Right lobe of liver (tissue), 6 donors: ENCODE measurements at regions not wholly inside any gene's neighbourhood (a gene's known extent, or its start where the extent isn't known, plus 50 kb on each side); places are given as distances from the start of the nearest gene placed in this dataset.

Experiments used
- ATAC-seq, 4 donors: fragments of 200-7000 bp; cut with Tn5 transposase; one replicate each; pipeline ENCODE4 v1.9.1; 2020; ENCODE audit warnings: mild to moderate bottlenecking in 4 of 4, moderate library complexity in 4 of 4
- DNase-seq, 3 donors: peaks; one replicate each; pipeline ENCODE4 v3.0.0-alpha.2; 2020
- H3K27ac ChIP-seq, 3 donors: fragments of 200-600 bp; one replicate each; pipeline ENCODE4 v1.8.0; 2022
- H3K27me3 ChIP-seq, 2 donors: fragments of 200-600 bp; one replicate each; pipeline ENCODE4 v1.8.0; 2022
- H3K36me3 ChIP-seq, 4 donors: fragments of 200-600 bp; sonication (generic) in 1 of 4; one replicate each; pipeline versions ENCODE4 v1.5.1 to v1.8.0; 2017 to 2022; ENCODE audit warnings: control low read depth in 1 of 4
- H3K4me1 ChIP-seq, 4 donors: fragments of 200-600 bp; sonication (generic) in 1 of 4; one replicate each; pipeline versions ENCODE4 v1.5.1 to v1.8.0; 2017 to 2022; ENCODE audit warnings: control low read depth in 1 of 4
- H3K4me3 ChIP-seq, 3 donors: fragments of 200-600 bp; one replicate each; pipeline ENCODE4 v1.8.0; 2022
- H3K9me3 ChIP-seq, 4 donors: fragments of 200-600 bp; sonication (generic) in 1 of 4; one replicate each; pipeline versions ENCODE4 v1.5.1 to v1.8.0; 2017 to 2022; ENCODE audit warnings: control low read depth in 1 of 4
- POLR2A ChIP-seq: fragments of 450-650 bp; IDR thresholded peaks from one replicate; pipeline ENCODE4 v1.6.1; 2017; ENCODE audit warnings: antibody characterized with exemption, mild to moderate bottlenecking
- WGBS: methylation state at CpG from one replicate; pipeline ENCODE4 v1.1.6; 2018; ENCODE audit warnings: low coverage, low lambda C conversion rate; ENCODE audit not compliant: insufficient coverage; ENCODE audit errors: missing lambda C conversion rate; 5-methylcytosine and 5-hydroxymethylcytosine counted together
- intact Hi-C, 2 donors: fragments of 100-400 bp; cut with DNase I; formaldehyde crosslinking; loops; one replicate each; pipeline versions ENCODE4 v1.11.2 to v1.14.1; 2022
- TF ChIP-seq, protein P1 (sequence below), 4 donors: fragments of 200-600 bp in 3 of 4; fragments of 450-650 bp in 1 of 4; IDR thresholded peaks; one replicate each; pipeline versions ENCODE4 v1.5.1 to v1.8.0; 2016 to 2022; ENCODE audit warnings: antibody characterized with exemption in 4 of 4, mild to moderate bottlenecking in 2 of 4
- donor health status: DM: no; HTN: yes; CAD: no.
- donor health status: DM: no; HTN: no; CAD: no.
- donor health status: DM: no; HTN: no; CAD: no.
- donor health status: DM: no; HTN: yes; CAD: no.
- donor health status: DM: no; HTN: yes; CAD: no.

- intact Hi-C loops = loop anchor here in 1 of 2 donors (10.0 kb wide), 1 partner anchor 128 kb away; no protein-coding TSS in a partner anchor
- H3K9me3 ChIP-seq = peaks cover 0 to 3% (median 0%) of the 10 kb centered on the region in 4 donors
- WGBS = 32% methylated on average over 3 of the region's 7 CpGs
- no peak overlapping the region for H3K27ac ChIP-seq
- no peak for TF ChIP-seq POLR2A
- TF ChIP-seq, protein P1, sequence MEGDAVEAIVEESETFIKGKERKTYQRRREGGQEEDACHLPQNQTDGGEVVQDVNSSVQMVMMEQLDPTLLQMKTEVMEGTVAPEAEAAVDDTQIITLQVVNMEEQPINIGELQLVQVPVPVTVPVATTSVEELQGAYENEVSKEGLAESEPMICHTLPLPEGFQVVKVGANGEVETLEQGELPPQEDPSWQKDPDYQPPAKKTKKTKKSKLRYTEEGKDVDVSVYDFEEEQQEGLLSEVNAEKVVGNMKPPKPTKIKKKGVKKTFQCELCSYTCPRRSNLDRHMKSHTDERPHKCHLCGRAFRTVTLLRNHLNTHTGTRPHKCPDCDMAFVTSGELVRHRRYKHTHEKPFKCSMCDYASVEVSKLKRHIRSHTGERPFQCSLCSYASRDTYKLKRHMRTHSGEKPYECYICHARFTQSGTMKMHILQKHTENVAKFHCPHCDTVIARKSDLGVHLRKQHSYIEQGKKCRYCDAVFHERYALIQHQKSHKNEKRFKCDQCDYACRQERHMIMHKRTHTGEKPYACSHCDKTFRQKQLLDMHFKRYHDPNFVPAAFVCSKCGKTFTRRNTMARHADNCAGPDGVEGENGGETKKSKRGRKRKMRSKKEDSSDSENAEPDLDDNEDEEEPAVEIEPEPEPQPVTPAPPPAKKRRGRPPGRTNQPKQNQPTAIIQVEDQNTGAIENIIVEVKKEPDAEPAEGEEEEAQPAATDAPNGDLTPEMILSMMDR (IDR thresholded peaks at IDR 0.05) = no peak
- H3K4me1 ChIP-seq = no peaks in the 10 kb centered on the region
- no peaks in the 10 kb centered on the region for H3K27me3 ChIP-seq
- ATAC-seq = no peak
- DNase-seq = no peak
- H3K4me3 ChIP-seq = no peak overlapping the region
- H3K36me3 ChIP-seq = no peaks in the 10 kb centered on the region
Measured at GRCh38 chr19:13712767-13713201, 51.5 kb upstream of the MRI1 start.

DNA sequence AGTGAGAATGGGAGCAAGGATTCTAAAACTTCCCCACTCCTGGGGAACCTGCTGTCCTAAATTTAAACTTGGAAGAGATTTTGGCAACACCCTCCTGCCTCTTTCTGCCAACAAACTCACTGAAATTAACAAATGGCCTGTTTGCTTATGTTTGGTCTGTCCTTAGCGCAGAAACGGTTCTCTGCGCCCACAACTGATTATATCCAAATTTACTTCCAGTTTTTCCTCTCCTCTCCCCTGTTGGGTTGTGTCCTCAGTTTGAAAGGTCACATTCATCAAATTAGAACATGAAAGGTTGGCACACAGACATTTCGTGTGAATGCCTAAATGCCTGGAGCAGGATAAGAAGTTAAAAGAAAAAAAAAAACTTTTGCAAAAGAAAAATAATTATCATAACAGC, 56.4 kb upstream of the MRI1 start:
- intact Hi-C loops = no loop called here
- no peaks in the 10 kb centered on the region for H3K36me3 ChIP-seq
- TF ChIP-seq, protein P1 (IDR thresholded peaks at IDR 0.05) = no peak
- TF ChIP-seq POLR2A = no peak
- DNase-seq = no peak
- H3K4me3 ChIP-seq = no peak overlapping the region
- no peaks in the 10 kb centered on the region for H3K4me1 ChIP-seq
- H3K9me3 ChIP-seq = no peaks in the 10 kb centered on the region
- no peaks in the 10 kb centered on the region for H3K27me3 ChIP-seq
- WGBS = 13% methylated on average over 4 of the region's 4 CpGs
- no peak for ATAC-seq
- no peak overlapping the region for H3K27ac ChIP-seq

- Histone ChIP-seq H3K27me3 (no peaks in the 10 kb centered on the region), H3K4me1 (no peaks in the 10 kb centered on the region), H3K9me3 (no peaks in the 10 kb centered on the region), H3K4me3 (no peak overlapping the region), H3K36me3 (no peaks in the 10 kb centered on the region), H3K27ac (no peak overlapping the region)
- DNase-seq (no peak), ATAC-seq (no peak)
- no peak for TF ChIP-seq POLR2A
- TF ChIP-seq, protein P1 (IDR thresholded peaks at IDR 0.05) = no peak
- 72% methylated on average over 5 of the region's 5 CpGs for WGBS
- intact Hi-C loops = no loop called here
Measured at GRCh38 chr19:13705928-13706447, 58.3 kb upstream of the MRI1 start.

- WGBS = 96% methylated on average over 2 of the region's 2 CpGs
- no peak for TF ChIP-seq POLR2A
- TF ChIP-seq, protein P1 (IDR thresholded peaks at IDR 0.05) = no peak
- DNase-seq (no peak), ATAC-seq (no peak)
- H3K27ac ChIP-seq = no peak overlapping the region
- no peaks in the 10 kb centered on the region for H3K27me3 ChIP-seq
- H3K9me3 ChIP-seq = no peaks in the 10 kb centered on the region
- intact Hi-C loops = no loop called here
- H3K4me3 ChIP-seq = no peak overlapping the region
- no peaks in the 10 kb centered on the region for H3K36me3 ChIP-seq
- no peaks in the 10 kb centered on the region for H3K4me1 ChIP-seq
Measured at GRCh38 chr19:13705201-13705600, 59.1 kb upstream of the MRI1 start.

DNA sequence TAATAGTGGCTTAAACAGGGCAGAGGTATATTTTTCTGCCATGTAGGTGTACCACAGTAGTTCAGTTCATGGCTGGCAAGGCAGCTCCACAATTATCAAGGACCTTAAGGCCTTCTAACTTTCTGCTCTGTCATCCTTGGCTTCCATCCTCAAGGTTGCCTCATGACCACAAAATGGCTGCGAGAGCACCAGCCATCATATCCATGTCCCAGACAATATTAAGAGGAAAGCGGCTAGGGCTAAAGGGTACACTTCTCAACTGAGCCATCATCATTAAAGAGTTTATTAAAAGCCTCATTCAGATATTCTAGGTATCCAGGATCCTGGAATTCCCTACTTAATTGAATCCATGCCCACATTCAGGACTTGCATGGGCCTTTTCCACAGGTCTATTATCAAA, 62.7 kb upstream of the MRI1 start:
- Histone ChIP-seq H3K4me1 (no peaks in the 10 kb centered on the region), H3K36me3 (no peaks in the 10 kb centered on the region), H3K27ac (no peak overlapping the region), H3K4me3 (no peak overlapping the region), H3K9me3 (no peaks in the 10 kb centered on the region), H3K27me3 (no peaks in the 10 kb centered on the region)
- DNase-seq (no peak), ATAC-seq (no peak)
- TF ChIP-seq, protein P1 (IDR thresholded peaks at IDR 0.05) = no peak
- no peak for TF ChIP-seq POLR2A
- WGBS = 69% methylated on average over 2 of the region's 2 CpGs
- intact Hi-C loops = no loop called here
